Activated T-cell treated with anti-CD3 and anti-CD28 coated beads, Interleukin-2, amount 50 U/mL, for 48 hours (primary cell): ENCODE measurements at regions not wholly inside any gene's neighbourhood (a gene's known extent, or its start where the extent isn't known, plus 50 kb on each side); places are given as distances from the start of the nearest gene placed in this dataset.
A peak's percentile ranks its signal among the peaks of the same experiment; 100 is the strongest.
"Not testable (repeated sequence)": the region's sequence is repeated elsewhere in the genome, so short reads cannot be mapped to it uniquely, and the experiment has no call there.

Experiments
- DNase-seq, 2 experiments: peaks; one replicate each; pipeline ENCODE4 v3.0.0-alpha.2; 2020

DNA sequence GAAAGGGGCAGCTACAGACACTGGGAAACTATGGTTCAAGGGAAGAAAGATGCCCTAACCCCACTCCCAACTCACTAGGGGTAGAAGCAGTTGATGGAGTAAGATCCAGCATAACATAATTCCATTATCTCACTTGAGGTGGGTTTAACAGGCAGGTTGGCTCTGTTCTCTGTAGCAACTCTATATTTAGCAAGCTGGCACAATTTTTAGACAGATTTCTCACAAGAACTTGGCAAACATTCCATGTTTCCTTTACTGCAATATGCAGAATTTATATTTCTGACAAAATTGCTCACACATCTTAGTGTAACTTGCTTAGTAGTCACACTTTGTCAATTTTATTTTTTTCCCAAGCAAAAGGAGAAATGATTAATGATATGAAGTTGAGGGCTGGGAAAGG is 475.4 kb downstream of the RMST start:
- no peak for DNase-seq

DNA sequence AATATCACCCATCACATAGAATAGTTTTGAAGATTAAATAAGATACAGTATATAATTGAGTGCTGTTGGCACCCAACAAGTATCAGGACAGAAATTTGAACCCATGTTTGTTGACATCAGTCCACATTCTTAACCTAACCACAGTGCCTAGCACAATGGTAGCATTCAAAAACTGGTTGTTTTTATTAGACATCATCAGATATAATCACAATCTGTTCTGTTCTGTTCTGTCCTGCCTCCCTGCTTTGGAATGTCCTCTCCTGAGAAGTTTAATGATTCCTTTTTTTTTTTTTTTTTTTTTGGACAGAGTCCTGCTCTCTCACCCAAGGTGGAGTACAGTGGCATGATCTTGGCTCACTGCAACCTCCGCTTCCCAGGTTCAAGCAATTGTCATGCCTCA is 476.6 kb downstream of the RMST start:
- DNase-seq, result no peak

DNA sequence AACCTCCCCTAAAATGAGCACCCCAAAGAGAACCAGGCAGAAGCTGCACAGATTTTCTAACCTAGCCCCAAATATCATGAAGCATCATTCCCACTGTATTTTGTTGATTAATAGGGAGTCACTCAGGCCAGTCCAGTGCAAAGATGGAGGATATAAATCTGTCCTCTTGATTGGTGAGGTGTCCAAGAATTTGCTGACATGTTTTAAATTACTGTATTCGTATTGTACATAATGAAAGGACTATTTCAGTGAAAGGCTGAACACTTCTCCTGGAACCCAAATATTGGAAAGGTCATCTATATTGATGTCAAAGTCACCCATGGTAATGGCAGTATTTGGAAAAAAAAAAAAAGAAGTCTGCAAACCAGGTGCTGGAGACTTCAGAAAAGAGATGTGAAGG is 477.5 kb downstream of the RMST start:
- DNase-seq, result no peak

DNA sequence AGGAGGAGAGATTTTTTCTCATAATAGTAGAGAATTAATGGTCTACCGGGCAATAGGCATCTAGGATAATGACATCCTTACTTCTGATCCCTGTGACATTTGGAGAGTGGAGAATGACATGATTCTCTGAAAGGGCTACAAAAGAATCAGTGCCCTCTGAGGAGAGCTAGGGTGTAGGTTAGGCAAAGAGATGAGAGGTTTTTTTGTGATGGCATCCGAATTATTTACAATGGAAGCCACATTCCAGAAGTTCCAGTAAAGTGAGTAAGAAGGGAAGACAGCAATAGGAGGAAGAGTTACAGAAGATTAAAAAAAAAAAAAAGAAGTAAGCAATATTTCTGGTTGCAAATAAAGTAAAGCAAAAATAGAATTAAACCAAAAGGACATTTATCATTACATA is 478.0 kb downstream of the RMST start:
- DNase-seq, result no peak

DNA sequence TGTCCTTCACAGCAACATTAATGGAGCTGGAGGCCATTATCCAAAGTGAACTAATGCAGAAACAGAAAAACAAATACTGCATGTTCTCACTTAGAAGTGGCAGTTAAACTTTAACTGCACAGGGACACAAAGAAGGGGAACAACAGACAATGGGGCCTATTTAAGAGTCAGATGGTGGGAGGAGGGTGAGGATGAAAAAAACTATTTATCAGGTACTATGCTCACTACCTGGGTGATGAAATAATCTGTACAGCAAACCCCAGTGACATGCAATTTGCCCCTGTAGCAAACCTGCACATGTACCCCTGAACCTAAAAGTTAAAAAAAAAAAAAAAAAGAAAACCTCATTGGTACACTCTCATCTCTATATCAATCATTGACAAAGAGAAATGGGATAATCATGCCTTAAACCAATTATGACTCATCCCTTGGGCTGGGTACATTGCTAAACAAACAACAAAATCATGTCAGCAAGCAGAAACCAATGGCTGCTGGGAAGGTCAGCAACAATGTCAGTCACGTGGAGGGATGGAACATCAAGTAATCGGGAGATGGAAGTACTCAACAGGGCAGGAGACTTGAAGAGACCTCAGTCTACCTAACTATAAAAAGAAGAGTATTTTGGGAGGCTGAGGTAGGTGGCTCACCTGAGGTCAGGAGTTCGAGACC is 479.2 kb downstream of the RMST start:
- DNase-seq, result no peak

DNA sequence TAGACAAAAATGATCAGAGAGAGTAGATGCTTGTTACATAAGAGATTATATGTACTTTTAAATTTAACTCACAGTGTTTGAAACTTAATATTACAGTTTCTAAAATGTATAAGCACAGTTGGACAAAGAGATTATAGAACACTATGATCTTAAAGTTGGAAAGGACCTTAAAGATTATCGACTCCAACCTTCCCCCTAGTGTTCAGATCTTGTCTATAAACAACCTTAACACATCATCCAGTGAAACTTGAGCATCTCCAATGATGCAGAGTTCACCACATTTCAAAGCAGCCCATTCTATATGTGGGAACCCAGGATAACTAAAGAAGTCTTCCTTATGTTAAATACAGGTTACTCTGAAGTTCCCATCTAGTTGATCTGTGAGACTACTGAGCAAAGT is 480.8 kb downstream of the RMST start:
- DNase-seq, result no peak

DNA sequence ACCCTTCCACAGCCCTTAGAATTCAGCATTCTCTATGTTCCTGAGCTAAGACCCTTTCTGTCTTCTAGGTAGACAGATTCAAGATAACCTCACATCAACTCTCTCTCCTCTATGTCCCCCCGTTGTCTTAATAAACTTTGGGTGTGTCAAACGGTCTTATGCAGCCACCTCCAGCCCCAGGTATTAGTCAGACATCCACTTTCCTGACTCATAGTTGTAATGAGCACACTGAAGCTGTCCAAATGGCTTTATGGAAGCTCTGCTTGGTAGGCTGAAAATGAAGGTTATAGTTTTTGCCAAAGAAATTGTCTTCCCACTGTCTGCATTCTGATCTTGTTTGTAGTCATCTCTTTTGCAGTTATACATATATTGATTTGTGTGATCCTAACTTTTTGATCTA is 482.0 kb downstream of the RMST start:
- no peak for DNase-seq

DNA sequence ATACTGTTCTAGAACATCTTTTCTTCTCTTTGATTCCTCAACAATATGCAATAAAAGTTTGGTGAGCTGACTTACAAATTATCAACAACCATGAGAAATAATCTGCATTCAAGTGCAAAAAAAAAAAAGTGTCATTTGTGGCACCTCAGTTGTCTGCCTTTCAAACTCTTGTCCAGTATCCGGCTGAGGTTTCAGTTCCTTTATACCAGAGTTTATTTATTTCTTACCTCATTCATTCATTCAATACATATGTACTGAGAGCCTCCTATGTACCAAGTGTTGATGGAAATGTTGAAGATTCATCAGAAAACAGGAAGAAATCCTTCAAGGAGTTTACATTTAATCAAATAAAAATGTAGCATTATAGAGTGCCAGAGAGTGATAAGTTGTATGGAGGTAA is 484.1 kb downstream of the RMST start:
- DNase-seq, result no peak

DNA sequence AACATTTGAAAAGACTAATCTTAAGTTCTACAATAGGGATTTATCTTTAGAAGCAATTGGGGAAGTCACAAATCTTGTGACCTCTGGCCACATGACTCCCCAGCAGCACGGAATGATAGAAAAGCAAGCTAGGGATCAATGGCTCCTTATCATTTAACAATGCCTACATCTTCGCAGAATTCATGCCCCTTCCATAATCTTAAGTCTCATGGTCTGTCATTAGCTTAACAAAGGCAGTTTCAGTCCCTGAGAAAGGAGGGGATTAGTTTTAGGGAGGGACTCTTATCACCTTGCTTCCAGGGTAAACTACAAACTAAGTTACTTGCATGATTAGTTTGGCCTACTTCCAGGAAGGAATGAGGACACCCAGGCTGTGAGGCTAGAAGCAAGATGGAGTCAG is 486.0 kb downstream of the RMST start:
- DNase-seq, result no peak

DNA sequence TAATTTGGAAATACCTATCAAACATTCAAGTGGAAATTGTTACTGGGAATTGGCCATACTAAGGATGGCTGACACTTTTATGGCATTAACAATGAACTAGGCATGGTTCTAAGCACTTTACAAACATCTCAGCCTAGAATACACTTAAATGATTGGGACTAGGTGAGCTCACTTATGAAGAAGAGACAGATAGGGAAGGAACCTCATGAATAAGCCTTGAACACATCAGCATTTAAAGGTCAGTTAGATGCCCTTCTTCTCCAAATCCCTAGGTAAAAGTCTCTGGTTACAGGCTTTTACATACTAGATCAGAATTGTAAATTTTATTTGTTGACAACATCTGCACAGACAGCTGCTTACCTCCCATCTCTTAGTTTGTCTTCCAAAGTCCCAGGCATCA is 488.6 kb downstream of the RMST start:
- DNase-seq, result no peak

DNA sequence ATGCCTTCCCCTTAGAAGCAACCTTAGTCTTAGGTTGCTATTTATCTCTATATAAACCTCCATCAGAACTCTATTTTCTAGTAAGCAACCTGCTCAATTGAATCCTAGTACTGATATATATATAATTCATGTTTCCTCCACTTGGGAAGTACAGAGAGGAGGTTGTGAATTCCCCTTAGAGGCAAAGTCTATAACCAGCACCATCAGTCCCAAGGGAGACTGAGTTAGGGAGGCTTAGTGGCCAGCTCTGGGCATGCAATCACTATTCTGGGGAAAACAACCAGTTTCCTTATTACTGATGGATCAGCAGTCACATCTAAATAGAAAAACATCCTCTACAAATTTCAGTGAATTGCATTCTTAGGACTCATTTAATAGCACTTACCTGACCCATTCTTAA is 489.1 kb downstream of the RMST start:
- no peak for DNase-seq

DNA sequence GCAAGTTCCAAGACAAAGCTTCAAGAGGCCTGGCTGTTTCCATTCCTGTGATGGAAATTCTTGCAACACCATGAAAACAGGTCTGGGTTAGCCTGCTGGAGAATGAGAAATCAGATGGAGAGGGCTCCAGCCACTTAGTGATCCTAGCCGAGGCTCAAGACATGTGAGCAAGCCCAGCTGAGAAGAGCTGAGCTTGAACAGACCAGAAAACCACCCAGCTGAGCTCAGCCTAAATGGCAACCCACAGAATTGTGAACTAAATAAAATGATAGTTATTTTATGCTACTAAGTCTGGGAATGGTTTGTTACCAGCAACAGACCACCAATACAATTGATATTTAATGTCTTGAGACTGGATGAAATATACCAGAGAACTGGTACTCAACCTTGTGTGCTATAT is 494.5 kb downstream of the RMST start:
- DNase-seq, result no peak

DNA sequence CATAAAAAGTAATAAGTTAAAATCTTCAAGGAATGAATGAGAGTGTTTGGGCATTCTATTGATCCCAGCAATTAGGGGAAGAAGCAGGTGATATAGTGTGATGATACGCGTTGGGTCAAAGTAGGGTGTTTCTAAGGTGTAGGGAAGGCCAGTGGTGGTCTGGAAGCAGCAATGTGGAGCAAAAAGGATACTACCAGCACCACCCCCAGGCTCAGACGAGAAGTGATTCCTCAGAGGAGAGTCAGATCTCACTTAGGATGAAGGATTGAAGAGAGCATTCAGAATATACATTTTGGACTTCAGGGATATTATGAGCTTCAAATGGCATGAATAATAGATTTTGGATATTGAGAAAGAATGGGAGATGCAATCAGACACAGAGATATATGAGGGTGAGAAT is 497.6 kb downstream of the RMST start:
- DNase-seq, result no peak

DNA sequence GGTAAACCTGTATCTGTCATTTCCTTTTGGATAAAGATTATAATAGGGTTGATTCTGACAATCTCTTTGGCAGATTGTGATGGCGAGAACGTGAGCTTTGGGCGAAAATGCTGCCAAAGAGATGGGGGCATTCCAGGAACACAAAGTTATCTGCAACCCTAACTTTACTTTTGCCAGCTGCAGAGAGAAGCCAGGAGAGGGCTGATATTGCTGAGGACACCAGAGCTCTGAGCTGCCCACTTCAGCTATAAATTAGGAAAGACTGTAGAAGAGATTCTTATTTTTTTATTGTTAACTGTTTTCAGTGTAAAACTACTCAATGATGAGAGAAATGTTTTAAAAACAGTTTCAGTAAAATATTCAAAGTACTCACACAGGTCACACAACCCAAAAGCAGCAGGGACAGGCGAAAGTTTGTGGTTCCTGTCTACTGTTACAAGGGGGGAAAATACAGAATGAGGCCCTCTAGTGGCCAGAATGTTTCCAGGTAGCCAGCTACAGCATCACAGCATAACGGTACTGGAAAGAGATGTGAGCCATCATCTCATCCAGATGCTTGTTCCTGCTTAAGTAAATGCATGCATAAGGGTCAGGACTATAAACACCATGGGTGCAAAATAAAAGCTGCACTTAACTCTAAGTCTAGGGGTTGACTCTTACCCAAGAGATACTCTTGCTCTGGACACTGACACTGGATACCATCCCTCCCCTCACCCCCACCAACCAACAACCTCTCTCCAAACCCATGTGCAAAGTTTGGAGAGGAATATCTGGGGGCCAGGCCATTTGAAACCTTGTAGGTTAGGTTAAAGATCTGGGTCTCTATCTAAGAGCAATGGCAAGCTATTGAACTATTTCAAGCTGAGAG is 498.4 kb downstream of the RMST start:
- DNase-seq, result peak in 1 of 2 experiments; percentile 17

DNA sequence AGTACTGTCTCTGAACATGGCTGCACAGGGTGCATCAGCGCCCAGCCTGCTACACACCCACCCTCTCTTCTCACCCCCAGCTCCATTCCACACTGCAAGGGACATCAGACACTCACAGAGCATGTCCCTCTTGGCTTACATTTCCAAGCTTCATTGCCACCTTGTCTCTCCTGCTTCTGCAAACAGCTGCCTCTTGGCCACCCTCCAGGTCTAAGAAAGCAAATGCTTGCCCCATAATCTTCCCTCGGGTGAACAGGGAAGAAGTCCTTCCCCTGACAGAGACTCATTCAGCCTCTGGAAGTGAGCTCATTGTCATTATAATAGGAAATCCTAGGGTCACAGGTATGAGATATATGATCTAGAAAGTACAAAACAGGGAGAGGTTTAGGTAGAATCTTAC is 505.2 kb downstream of the RMST start:
- DNase-seq, result no peak

DNA sequence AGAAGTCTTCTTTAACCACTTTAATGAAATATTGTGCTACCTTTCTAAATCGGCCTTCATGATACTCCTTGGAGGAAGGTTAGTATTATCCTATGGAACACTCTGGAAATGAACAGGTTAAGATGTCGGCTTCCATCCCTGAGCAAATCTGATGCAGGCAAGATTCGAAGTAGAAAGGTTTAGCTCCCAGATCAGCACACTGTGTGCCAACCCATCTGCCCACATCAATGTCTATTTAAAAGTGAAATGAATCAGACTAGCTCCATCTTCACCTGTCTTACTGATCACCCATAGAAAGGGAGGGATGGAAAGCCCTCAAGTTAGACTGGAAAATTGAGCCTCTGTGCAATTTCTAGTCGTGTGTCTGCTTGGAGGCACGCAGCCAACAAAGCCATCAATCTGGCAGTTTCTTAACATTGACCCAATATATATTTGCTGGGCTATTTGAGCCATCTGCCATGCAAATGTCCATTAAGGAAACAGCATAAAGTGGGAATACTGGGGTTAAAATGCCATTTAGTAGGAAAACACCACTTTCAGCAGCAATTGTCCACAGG is 506.1 kb downstream of the RMST start:
- DNase-seq, result no peak

DNA sequence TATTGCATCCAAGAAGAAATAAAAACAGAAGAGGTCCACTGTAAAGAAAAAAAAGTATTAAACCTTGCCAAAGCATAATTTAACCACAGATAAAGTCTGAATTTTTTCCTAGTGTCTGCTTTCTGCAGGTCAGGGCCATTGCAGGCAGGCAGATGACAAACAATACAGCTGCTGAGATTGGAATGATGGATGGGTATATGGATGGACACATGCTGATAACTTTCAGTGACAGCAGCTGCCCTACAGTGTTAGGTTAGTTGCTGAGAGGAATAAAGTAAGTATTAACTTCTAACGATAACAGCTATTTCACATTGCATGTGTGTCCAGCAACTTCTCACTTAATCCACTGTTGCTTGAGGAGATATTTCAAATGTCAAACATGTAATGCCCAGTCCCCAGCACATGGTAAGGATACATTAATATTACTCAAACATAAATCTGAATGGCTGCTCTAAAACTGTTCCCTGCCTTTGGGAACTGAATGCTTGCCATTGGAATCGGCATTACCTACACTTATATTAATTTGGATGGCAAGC is 515.3 kb downstream of the RMST start:
- DNase-seq, result no peak

DNA sequence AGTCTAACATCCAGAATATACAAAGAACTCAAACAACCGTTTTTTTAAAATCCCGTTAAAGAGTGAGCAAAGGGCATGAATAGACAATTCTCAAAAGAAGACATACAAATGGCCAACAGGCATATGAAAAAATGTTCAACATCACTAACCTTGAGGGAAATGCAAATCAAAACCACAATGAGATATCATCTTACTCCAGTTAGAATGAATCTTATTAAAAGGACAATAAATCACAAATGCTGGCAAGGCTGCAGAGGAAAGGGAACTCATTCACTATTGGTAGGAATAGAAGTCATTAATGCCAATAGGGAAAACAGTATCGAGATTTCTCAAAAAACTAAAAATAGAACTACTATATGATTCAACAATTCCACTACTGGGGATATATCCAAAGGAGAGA is 520.1 kb downstream of the RMST start:
- no peak for DNase-seq

DNA sequence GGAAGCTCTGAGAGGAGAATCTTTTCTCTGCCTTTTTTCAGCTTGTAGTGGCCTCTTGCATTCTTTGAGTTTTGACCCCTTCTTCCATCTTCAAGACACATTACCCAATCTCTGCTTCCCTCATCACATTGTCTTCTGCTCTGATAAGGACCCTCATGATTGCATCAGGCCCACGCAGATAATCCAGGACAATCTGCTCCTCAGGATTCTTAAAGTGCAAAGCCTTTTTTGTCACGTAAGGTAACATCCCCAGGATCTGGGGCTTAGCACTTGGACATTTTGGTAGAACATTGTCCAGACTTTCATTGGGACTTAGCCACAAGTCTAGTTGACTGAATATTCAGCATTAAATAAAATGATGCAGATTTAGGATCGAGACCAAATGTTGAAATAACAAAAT is 521.2 kb downstream of the RMST start:
- DNase-seq, result no peak

DNA sequence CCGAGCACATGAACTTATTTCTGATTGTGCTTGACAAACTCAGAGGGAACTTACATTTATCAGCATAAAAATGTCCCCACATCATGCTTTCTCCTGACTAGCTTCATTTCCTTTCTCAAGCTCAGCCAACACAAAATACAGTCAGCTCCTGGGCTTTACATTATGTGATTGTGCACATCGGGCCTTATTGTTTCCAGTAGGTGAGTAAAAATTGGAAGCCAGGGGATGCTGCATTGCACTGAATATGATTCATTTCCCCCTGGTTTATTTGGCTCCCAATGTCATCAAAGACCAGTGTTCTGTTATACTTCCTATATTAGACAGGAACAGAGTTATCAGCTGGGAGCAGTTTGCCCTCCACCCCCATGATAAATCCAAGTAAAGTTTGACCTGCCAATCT is 521.8 kb downstream of the RMST start:
- no peak for DNase-seq

DNA sequence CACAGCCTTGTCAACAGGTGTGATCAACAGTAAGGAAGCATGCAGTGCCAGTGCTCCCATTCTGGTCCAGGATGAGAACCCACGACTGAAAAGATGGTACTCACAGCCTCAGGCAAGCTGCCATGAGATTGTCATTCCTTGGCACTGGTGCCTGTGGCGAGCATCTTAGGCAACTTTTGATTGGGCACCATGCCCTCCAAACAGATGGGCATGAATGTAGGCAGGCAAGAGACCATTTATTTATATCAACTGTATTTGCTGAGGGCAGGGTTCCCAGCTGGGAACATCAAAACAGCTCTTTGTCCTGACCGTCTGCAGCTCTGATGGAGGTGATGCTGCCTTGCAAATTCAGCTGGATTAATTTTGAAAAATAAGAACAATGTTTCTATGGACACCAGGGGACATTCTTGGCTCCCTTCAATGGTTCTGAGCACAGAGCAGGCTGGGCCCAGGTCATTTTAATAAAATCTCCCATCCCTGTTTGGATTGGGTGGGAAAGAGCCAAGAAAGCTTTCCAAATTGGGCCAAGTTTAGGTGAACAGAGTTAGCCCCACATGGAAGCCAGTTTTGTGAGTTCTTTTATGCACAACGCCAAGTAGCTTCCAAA is 522.5 kb downstream of the RMST start:
- DNase-seq, result no peak

DNA sequence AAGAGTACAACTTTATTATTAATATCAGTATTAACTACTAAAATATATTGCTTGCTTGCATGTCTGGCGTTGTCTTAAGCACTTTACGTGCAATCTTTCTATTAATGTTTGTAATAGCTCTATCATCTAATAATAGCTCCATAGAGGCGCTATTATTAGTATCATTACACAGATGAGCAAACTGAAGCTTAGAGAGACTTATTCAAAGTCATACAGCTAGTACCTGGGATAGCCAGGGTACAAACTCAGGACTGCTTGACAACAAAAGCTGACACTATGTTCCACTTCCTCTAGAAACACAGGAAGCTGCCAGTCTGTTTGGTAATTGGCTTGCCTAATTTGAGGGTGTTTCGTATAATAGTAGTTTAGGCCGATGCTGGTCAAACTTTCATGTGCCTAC is 523.2 kb downstream of the RMST start:
- DNase-seq, result no peak

DNA sequence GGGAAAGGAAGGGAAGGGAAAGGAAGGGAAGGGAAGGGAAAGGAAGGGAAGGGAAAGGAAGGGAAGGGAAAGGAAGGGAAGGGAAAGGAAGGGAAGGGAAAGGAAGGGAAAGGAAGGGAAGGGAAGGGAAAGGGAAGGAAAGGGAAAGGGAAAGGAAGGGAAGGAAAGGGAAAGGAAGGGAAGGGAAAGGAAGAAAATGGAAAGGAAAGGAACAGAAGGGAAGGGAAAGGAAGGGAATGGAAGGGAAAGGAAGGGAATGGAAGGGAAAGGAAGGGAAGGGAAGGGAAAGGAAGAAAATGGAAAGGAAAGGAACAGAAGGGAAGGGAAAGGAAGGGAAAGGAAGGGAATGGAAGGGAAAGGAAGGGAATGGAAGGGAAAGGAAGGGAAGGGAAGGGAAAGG is 526.0 kb downstream of the RMST start:
- not testable (repeated sequence) for DNase-seq
